ENCODE measurements at regions not wholly inside any gene's neighbourhood (a gene's known extent, or its start where the extent isn't known, plus 50 kb on each side); places are given as distances from the start of the nearest gene placed in this dataset.

DNA sequence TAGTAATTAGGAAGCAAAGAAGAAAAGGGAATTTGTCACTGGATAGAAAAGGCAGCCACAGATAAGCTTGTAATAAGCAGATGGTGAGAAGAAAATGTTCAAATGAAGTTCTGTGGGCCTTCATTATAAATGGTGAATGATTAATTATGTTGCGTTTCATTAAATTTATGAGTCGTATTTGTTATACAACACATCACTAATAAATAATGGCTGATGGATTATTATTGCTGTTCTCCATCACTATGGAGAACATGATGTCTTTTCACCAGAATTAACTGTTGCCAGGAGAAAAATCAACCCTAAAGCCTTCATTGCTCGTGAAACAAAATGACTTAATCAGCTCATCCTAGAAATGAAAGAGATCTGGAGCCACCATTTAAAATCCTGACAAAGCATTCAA lies 158.5 kb downstream of the BTBD3 start:
- BruUV-seq (replicated peaks), result no TSS peak
- H3K36me3 ChIP-seq (ENCODE audit: control insufficient read depth in 2 of 2, extremely low read depth in 1 of 2, insufficient read depth in 2 of 2, low read length in 2 of 2), result no peaks in the 10 kb centered on the region
- H3K27ac ChIP-seq (ENCODE audit: insufficient read depth, low read depth, low read length), result no peak overlapping the region
- peaks cover 0 to 6% of the 10 kb centered on the region in 2 experiments for H3K27me3 ChIP-seq (ENCODE audit: control insufficient read depth in 2 of 2, insufficient read depth in 2 of 2, low read length in 2 of 2)
- DNase-seq (ENCODE audit: low read depth, low spot score) (no peak), FAIRE-seq (no peak)
- intact Hi-C loops (cut with micrococcal nuclease), result no loop called here
- dilution Hi-C loops (cut with MboI; ENCODE audit: extremely low pct_ligation_motif_present, low sequenced_read_pairs), result no loop called here
- no peak overlapping the region for H3K9ac ChIP-seq (replicated peaks; ENCODE audit: extremely low read depth, insufficient read depth, low read length)
- no peaks in the 10 kb centered on the region for H3K4me1 ChIP-seq (ENCODE audit: control insufficient read depth, extremely low read depth, insufficient read depth, low read length)
- no peak overlapping the region for H3K4me2 ChIP-seq (ENCODE audit: insufficient read depth, low read length)
- TF ChIP-seq GATA2 (IDR thresholded peaks at IDR 0.05; ENCODE audit: insufficient read depth, insufficient read length, low read depth, low read length), result no peak
- no peak for TF ChIP-seq POLR2AphosphoS5 (IDR thresholded peaks at IDR 0.05; ENCODE audit: insufficient read depth, low read depth, low read length)
- no peak for TF ChIP-seq EZH2 (IDR thresholded peaks at IDR 0.05; ENCODE audit: borderline replicate concordance, low read depth, low read length, severe bottlenecking)
- TF ChIP-seq JUN (IDR thresholded peaks at IDR 0.05; ENCODE audit: borderline replicate concordance, insufficient read depth, insufficient read length, low read depth), result no peak
- POLR2A ChIA-PET, result no interaction called here
- no peaks in the 10 kb centered on the region for H3K9me3 ChIP-seq (replicated peaks; ENCODE audit: control insufficient read depth, insufficient read depth, low read length)
- no peak overlapping the region for H3K4me3 ChIP-seq (replicated peaks in 1 of 3; ENCODE audit: insufficient read depth in 1 of 3, low read depth in 1 of 3, low read length in 3 of 3)
- H3K79me2 ChIP-seq (ENCODE audit: control insufficient read depth, insufficient read depth, low read length), result no peaks in the 10 kb centered on the region
- no peaks in the 10 kb centered on the region for H4K20me1 ChIP-seq (replicated peaks; ENCODE audit: control insufficient read depth, extremely low read depth, insufficient read depth, low read length)
- no peak overlapping the region for H2AFZ ChIP-seq (ENCODE audit: low read depth, low read length)
- no peaks in the 10 kb centered on the region for H3K9me1 ChIP-seq (replicated peaks; ENCODE audit: control insufficient read depth, extremely low read depth, insufficient read depth, low read length)
- CTCF ChIA-PET, result no interaction called here

DNA sequence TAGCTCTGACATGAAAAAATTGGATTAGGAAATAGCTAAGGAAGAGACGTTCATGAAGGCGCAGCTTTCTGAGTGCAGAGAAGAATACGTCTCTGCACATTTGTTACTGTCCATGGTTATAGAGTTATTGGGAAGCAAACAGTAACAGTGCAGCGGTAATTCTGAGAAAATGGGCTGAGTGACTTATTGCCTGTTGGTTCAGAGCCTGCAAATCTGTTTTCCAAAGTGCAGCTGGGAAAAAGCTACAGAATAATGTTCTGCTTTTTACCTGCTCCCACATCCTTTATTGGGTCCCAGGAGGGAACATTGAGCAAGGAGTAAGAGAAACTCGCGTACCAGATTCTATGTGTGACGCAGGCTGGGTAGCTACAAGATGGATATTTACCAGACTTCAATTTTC lies 160.2 kb downstream of the BTBD3 start:
- intact Hi-C loops (cut with micrococcal nuclease), result no loop called here
- H3K27me3 ChIP-seq (ENCODE audit: control insufficient read depth in 2 of 2, insufficient read depth in 2 of 2, low read length in 2 of 2), result peaks cover 0 to 6% of the 10 kb centered on the region in 2 experiments
- no peak for DNase-seq (ENCODE audit: low read depth, low spot score)

More for the DNA sequence above, 160.2 kb downstream of the BTBD3 start:
- H3K36me3 ChIP-seq (ENCODE audit: control insufficient read depth in 2 of 2, extremely low read depth in 1 of 2, insufficient read depth in 2 of 2, low read length in 2 of 2), result no peaks in the 10 kb centered on the region
- H3K4me3 ChIP-seq (replicated peaks in 1 of 3; ENCODE audit: insufficient read depth in 1 of 3, low read depth in 1 of 3, low read length in 3 of 3), result no peak overlapping the region
- no peaks in the 10 kb centered on the region for H3K9me1 ChIP-seq (replicated peaks; ENCODE audit: control insufficient read depth, extremely low read depth, insufficient read depth, low read length)
- no peak overlapping the region for H3K9ac ChIP-seq (replicated peaks; ENCODE audit: extremely low read depth, insufficient read depth, low read length)
- H3K4me1 ChIP-seq (ENCODE audit: control insufficient read depth, extremely low read depth, insufficient read depth, low read length), result no peaks in the 10 kb centered on the region
- ChIA-PET CTCF (interaction anchor here (0.9 to 1.4 kb wide), 5 partner anchors 8 to 847 kb away, joined by 3 to 5 read pairs (median 3); no protein-coding TSS in a partner anchor), POLR2A (no interaction called here)
- no peak overlapping the region for H2AFZ ChIP-seq (ENCODE audit: low read depth, low read length)
- no peaks in the 10 kb centered on the region for H3K9me3 ChIP-seq (replicated peaks; ENCODE audit: control insufficient read depth, insufficient read depth, low read length)
- H3K4me2 ChIP-seq (ENCODE audit: insufficient read depth, low read length), result no peak overlapping the region
- TF ChIP-seq POLR2AphosphoS5 (IDR thresholded peaks at IDR 0.05; ENCODE audit: insufficient read depth, low read depth, low read length) (no peak), GATA2 (IDR thresholded peaks at IDR 0.05; ENCODE audit: insufficient read depth, insufficient read length, low read depth, low read length) (no peak), JUN (IDR thresholded peaks at IDR 0.05; ENCODE audit: borderline replicate concordance, insufficient read depth, insufficient read length, low read depth) (no peak), MYC (IDR thresholded peaks at IDR 0.05; ENCODE audit: low read depth, low read length) (no peak), POLR2A (IDR thresholded peaks at IDR 0.05; ENCODE audit: low read depth, low read length) (no peak), EZH2 (IDR thresholded peaks at IDR 0.05; ENCODE audit: borderline replicate concordance, low read depth, low read length, severe bottlenecking) (no peak), FOS (IDR thresholded peaks at IDR 0.05; ENCODE audit: borderline replicate concordance, insufficient read depth, low read length) (no peak)
- TF ChIP-seq, protein P1, sequence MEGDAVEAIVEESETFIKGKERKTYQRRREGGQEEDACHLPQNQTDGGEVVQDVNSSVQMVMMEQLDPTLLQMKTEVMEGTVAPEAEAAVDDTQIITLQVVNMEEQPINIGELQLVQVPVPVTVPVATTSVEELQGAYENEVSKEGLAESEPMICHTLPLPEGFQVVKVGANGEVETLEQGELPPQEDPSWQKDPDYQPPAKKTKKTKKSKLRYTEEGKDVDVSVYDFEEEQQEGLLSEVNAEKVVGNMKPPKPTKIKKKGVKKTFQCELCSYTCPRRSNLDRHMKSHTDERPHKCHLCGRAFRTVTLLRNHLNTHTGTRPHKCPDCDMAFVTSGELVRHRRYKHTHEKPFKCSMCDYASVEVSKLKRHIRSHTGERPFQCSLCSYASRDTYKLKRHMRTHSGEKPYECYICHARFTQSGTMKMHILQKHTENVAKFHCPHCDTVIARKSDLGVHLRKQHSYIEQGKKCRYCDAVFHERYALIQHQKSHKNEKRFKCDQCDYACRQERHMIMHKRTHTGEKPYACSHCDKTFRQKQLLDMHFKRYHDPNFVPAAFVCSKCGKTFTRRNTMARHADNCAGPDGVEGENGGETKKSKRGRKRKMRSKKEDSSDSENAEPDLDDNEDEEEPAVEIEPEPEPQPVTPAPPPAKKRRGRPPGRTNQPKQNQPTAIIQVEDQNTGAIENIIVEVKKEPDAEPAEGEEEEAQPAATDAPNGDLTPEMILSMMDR (IDR thresholded peaks at IDR 0.05; ENCODE audit: extremely low read depth in 1 of 2, insufficient read depth in 1 of 2, low read depth in 1 of 2, low read length in 2 of 2), result no peak
- TF ChIP-seq, protein P2, sequence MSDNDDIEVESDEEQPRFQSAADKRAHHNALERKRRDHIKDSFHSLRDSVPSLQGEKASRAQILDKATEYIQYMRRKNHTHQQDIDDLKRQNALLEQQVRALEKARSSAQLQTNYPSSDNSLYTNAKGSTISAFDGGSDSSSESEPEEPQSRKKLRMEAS (IDR thresholded peaks at IDR 0.05; ENCODE audit: insufficient read depth, insufficient read length), result no peak
- no peak for FAIRE-seq
- no TSS peak for BruUV-seq (replicated peaks)
- no peaks in the 10 kb centered on the region for H3K79me2 ChIP-seq (ENCODE audit: control insufficient read depth, insufficient read depth, low read length)
- H4K20me1 ChIP-seq (replicated peaks; ENCODE audit: control insufficient read depth, extremely low read depth, insufficient read depth, low read length), result no peaks in the 10 kb centered on the region
- dilution Hi-C loops (cut with MboI; ENCODE audit: extremely low pct_ligation_motif_present, low sequenced_read_pairs), result no loop called here
- no peak overlapping the region for H3K27ac ChIP-seq (ENCODE audit: insufficient read depth, low read depth, low read length)
